ENCODE measurements at regions not wholly inside any gene's neighbourhood (a gene's known extent, or its start where the extent isn't known, plus 50 kb on each side); places are given as distances from the start of the nearest gene placed in this dataset.
"Not testable (repeated sequence)": the region's sequence is repeated elsewhere in the genome, so short reads cannot be mapped to it uniquely, and the experiment has no call there.

GRCh38 chr5:107011605-107012004 lies 659.1 kb downstream of the EFNA5 start:
- no peaks in the 10 kb centered on the region for H3K36me3 ChIP-seq
- H3K4me3 ChIP-seq, result no peak overlapping the region
- TF ChIP-seq, protein P1, sequence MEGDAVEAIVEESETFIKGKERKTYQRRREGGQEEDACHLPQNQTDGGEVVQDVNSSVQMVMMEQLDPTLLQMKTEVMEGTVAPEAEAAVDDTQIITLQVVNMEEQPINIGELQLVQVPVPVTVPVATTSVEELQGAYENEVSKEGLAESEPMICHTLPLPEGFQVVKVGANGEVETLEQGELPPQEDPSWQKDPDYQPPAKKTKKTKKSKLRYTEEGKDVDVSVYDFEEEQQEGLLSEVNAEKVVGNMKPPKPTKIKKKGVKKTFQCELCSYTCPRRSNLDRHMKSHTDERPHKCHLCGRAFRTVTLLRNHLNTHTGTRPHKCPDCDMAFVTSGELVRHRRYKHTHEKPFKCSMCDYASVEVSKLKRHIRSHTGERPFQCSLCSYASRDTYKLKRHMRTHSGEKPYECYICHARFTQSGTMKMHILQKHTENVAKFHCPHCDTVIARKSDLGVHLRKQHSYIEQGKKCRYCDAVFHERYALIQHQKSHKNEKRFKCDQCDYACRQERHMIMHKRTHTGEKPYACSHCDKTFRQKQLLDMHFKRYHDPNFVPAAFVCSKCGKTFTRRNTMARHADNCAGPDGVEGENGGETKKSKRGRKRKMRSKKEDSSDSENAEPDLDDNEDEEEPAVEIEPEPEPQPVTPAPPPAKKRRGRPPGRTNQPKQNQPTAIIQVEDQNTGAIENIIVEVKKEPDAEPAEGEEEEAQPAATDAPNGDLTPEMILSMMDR (IDR thresholded peaks at IDR 0.05), result no peak
- H3K27ac ChIP-seq, result no peak overlapping the region
- no peaks in the 10 kb centered on the region for H3K9me3 ChIP-seq
- intact Hi-C loops (cut with DNase I), result no loop called here
- no peaks in the 10 kb centered on the region for H3K4me1 ChIP-seq
- DNase-seq (ENCODE audit: low spot score in 2 of 2), result no peak
- no peaks in the 10 kb centered on the region for H3K27me3 ChIP-seq

- Histone ChIP-seq H3K27ac (no peak overlapping the region), H3K4me3 (no peak overlapping the region), H3K36me3 (no peaks in the 10 kb centered on the region), H3K9me3 (no peaks in the 10 kb centered on the region), H3K27me3 (no peaks in the 10 kb centered on the region), H3K4me1 (no peaks in the 10 kb centered on the region)
- DNase-seq (ENCODE audit: low spot score in 2 of 2), result no peak
- TF ChIP-seq, protein P1 (IDR thresholded peaks at IDR 0.05), result no peak
- intact Hi-C loops (cut with DNase I), result no loop called here
These were observed 660.7 kb downstream of the EFNA5 start for GRCh38 chr5:107010060-107010459.

GRCh38 chr5:107005653-107006052 lies 665.1 kb downstream of the EFNA5 start:
- TF ChIP-seq, protein P1 (IDR thresholded peaks at IDR 0.05), result no peak
- H3K36me3 ChIP-seq, result no peaks in the 10 kb centered on the region
- H3K27me3 ChIP-seq, result no peaks in the 10 kb centered on the region
- no peak for DNase-seq (ENCODE audit: low spot score in 2 of 2)
- intact Hi-C loops (cut with DNase I), result no loop called here
- no peak overlapping the region for H3K4me3 ChIP-seq
- H3K27ac ChIP-seq, result no peak overlapping the region
- H3K9me3 ChIP-seq, result no peaks in the 10 kb centered on the region
- H3K4me1 ChIP-seq, result no peaks in the 10 kb centered on the region

- Histone ChIP-seq H3K9me3 (no peaks in the 10 kb centered on the region), H3K4me3 (no peak overlapping the region), H3K36me3 (no peaks in the 10 kb centered on the region), H3K27ac (no peak overlapping the region), H3K4me1 (no peaks in the 10 kb centered on the region), H3K27me3 (no peaks in the 10 kb centered on the region)
- DNase-seq (ENCODE audit: low spot score in 2 of 2), result no peak
- intact Hi-C loops (cut with DNase I), result no loop called here
- TF ChIP-seq, protein P1 (IDR thresholded peaks at IDR 0.05), result no peak
These were observed 665.6 kb downstream of the EFNA5 start for GRCh38 chr5:107005161-107005560.

- TF ChIP-seq, protein P1 (IDR thresholded peaks at IDR 0.05), result no peak
These were observed 668.6 kb downstream of the EFNA5 start for GRCh38 chr5:107002115-107002514.

DNA sequence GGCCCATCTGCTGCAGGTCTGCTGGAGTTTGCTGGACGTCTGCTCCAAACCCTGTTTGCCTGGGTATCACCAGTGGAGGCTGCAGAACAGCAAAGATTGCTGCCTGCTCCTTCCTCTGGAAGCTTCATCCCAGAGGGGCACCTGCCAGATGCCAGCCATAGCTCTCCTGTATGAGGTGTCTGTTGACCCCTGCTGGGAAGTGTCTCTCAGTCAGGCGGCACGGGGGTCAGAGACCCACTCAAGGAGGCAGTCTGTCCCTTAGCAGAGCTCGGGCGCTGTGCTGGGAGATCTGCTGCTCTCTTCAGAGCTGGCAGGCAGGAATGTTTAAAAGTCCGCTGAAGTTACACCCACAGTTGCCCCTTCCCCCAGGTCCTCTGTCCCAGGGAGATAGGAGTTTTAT lies 671.2 kb downstream of the EFNA5 start:
- H3K4me3 ChIP-seq; H3K27ac ChIP-seq; H3K27me3 ChIP-seq; H3K9me3 ChIP-seq; DNase-seq (ENCODE audit: low spot score in 2 of 2); H3K36me3 ChIP-seq; intact Hi-C loops (cut with DNase I); H3K4me1 ChIP-seq: not testable (repeated sequence)

More at GRCh38 chr5:107002115-107002514, 668.6 kb downstream of the EFNA5 start:
- no peak overlapping the region for H3K27ac ChIP-seq
- H3K4me3 ChIP-seq, result no peak overlapping the region
- no peaks in the 10 kb centered on the region for H3K9me3 ChIP-seq
- intact Hi-C loops (cut with DNase I), result no loop called here
- H3K4me1 ChIP-seq, result no peaks in the 10 kb centered on the region
- DNase-seq (ENCODE audit: low spot score in 2 of 2), result no peak
- no peaks in the 10 kb centered on the region for H3K36me3 ChIP-seq
- H3K27me3 ChIP-seq, result no peaks in the 10 kb centered on the region

Measured in ascending aorta (tissue), 2 donors.